A673 (cell line): ENCODE measurements at regions not wholly inside any gene's neighbourhood (a gene's known extent, or its start where the extent isn't known, plus 50 kb on each side); places are given as distances from the start of the nearest gene placed in this dataset.

Experiments
- BruUV-seq: library from RNA; stranded (reverse); fragments of 400-500 nt; replicated peaks from 2 replicates; lab custom pipeline; 2021; lab: Mats Ljungman, UMichigan
- CTCF ChIA-PET: fragments of 300-600 bp; sonication (Branson Sonifier 250); formaldehyde crosslinking; loops from one replicate; lab custom pipeline; 2022; ENCODE audit warnings: antibody characterized with exemption; lab: Charles Lee
- POLR2A ChIA-PET: fragments of 300-600 bp; sonication (Branson Sonifier 250); formaldehyde crosslinking; loops from one replicate; lab custom pipeline; 2022; ENCODE audit warnings: antibody characterized with exemption; ENCODE audit not compliant: low non-redundant PET; lab: Charles Lee
- DNase-seq: peaks from one replicate; pipeline ENCODE4 v3.0.0-alpha.2; 2015; ENCODE audit warnings: low spot score
- H3K27ac ChIP-seq: fragments of 200-600 bp; sonication (generic); 2 replicates; pipeline ENCODE4 v1.5.1; 2016; ENCODE audit warnings: mixed run types, low read depth, mild to moderate bottlenecking, mixed read lengths, antibody characterized with exemption, low read length; ENCODE audit not compliant: poor library complexity, severe bottlenecking
- H3K27me3 ChIP-seq: fragments of 200-600 bp; sonication (generic); replicated peaks from 2 replicates; pipeline ENCODE4 v1.6.1; 2017; ENCODE audit warnings: mixed run types, low read depth, mild to moderate bottlenecking, mixed read lengths, antibody characterized with exemption, low read length; ENCODE audit not compliant: insufficient read depth, poor library complexity
- H3K36me3 ChIP-seq: fragments of 200-600 bp; sonication (generic); 2 replicates; pipeline ENCODE4 v1.6.1; 2016; ENCODE audit warnings: mixed run types, mild to moderate bottlenecking, mixed read lengths, antibody characterized with exemption, low read length; ENCODE audit not compliant: insufficient read depth, poor library complexity, severe bottlenecking
- H3K4me1 ChIP-seq: fragments of 200-600 bp; sonication (generic); 2 replicates; pipeline ENCODE4 v1.6.1; 2017; ENCODE audit warnings: mixed run types, mild to moderate bottlenecking, mixed read lengths, antibody characterized with exemption, low read length; ENCODE audit not compliant: insufficient read depth, poor library complexity, severe bottlenecking
- H3K4me3 ChIP-seq: fragments of 200-600 bp; sonication (generic); 2 replicates; pipeline ENCODE4 v1.5.1; 2016; ENCODE audit warnings: low read depth, mixed run types, mild to moderate bottlenecking, mixed read lengths, low read length; ENCODE audit not compliant: poor library complexity, severe bottlenecking
- H3K9me3 ChIP-seq: fragments of 200-600 bp; sonication (generic); 2 replicates; pipeline ENCODE4 v1.6.1; 2016; ENCODE audit warnings: mixed run types, low read depth, mild to moderate bottlenecking, mixed read lengths, antibody characterized with exemption, low read length; ENCODE audit not compliant: poor library complexity, severe bottlenecking
- EZH2 ChIP-seq: fragments of 200-600 bp; sonication (generic); IDR thresholded peaks from 2 replicates; pipeline ENCODE4 v1.6.1; 2017; ENCODE audit warnings: borderline replicate concordance, low read depth, mild to moderate bottlenecking, mixed read lengths, antibody characterized with exemption, low read length; ENCODE audit not compliant: poor library complexity, severe bottlenecking
- intact Hi-C: fragments of 100-400 bp; cut with micrococcal nuclease; formaldehyde crosslinking; loops from one replicate; pipeline ENCODE4 v1.10.0; 2022; ENCODE audit not compliant: unreplicated experiment
- TF ChIP-seq, protein P1 (sequence below): fragments of 300-800, 200-600 bp; sonication (generic); conservative IDR thresholded peaks from 2 replicates; pipeline ENCODE4 v1.5.1; 2017; ENCODE audit warnings: low read depth, mild to moderate bottlenecking, antibody characterized with exemption, low read length, moderate library complexity, mixed read lengths

DNA sequence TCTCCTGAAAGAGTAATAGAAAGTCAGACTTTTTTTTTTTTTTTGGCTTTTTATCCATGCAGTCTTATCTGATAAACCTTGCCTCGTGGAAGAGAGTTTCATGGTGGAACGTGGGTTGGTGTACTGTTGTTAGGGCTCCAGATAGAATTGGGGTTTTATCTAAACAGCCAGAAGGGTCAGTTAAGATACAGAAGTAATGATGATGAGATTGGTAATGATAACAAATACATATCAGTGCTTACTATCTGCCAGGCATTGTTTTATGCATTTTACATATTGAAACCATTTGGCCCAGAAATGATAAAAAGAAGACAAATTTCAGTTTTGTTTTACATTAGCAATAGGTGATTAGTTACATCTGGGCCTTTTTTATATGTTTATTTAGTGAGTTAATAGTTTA lies 372.8 kb upstream of the PRICKLE1 start:
- ChIA-PET POLR2A (no interaction called here), CTCF (no interaction called here)
- intact Hi-C loops, result no loop called here
- no TSS peak for BruUV-seq
- Histone ChIP-seq H3K36me3 (no peaks in the 10 kb centered on the region), H3K27ac (no peak overlapping the region), H3K9me3 (no peaks in the 10 kb centered on the region), H3K27me3 (no peaks in the 10 kb centered on the region), H3K4me3 (no peak overlapping the region), H3K4me1 (no peaks in the 10 kb centered on the region)
- no peak for DNase-seq
- no peak for TF ChIP-seq EZH2

DNA sequence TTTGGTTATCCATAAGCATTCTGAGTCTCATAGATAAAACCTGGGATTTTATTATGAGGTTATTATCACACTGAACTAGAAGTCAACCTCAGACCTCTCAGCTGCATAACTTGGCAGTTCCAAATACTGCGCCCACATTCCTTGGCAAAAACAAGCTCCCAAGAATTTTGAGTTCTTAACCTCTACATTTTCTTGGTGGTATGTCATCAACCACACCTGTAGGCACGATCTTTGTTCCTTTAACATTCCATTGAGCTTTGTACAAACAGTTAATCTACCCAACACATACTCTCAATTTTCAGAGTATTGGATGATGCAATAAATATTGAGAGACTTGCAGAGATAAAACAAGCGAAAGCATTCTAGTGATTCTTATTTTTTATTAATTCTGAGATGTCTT lies 371.8 kb upstream of the PRICKLE1 start:
- ChIA-PET POLR2A (interaction anchor here (0.5 kb wide), 1 partner anchor 301 kb away, joined by 3 read pairs; no protein-coding TSS in a partner anchor), CTCF (no interaction called here)
- no peaks in the 10 kb centered on the region for H3K36me3 ChIP-seq
- no peak overlapping the region for H3K4me3 ChIP-seq
- no peak overlapping the region for H3K27ac ChIP-seq
- H3K9me3 ChIP-seq, result no peaks in the 10 kb centered on the region
- H3K27me3 ChIP-seq, result no peaks in the 10 kb centered on the region
- no peaks in the 10 kb centered on the region for H3K4me1 ChIP-seq
- intact Hi-C loops, result no loop called here
- no TSS peak for BruUV-seq
- TF ChIP-seq, protein P1, sequence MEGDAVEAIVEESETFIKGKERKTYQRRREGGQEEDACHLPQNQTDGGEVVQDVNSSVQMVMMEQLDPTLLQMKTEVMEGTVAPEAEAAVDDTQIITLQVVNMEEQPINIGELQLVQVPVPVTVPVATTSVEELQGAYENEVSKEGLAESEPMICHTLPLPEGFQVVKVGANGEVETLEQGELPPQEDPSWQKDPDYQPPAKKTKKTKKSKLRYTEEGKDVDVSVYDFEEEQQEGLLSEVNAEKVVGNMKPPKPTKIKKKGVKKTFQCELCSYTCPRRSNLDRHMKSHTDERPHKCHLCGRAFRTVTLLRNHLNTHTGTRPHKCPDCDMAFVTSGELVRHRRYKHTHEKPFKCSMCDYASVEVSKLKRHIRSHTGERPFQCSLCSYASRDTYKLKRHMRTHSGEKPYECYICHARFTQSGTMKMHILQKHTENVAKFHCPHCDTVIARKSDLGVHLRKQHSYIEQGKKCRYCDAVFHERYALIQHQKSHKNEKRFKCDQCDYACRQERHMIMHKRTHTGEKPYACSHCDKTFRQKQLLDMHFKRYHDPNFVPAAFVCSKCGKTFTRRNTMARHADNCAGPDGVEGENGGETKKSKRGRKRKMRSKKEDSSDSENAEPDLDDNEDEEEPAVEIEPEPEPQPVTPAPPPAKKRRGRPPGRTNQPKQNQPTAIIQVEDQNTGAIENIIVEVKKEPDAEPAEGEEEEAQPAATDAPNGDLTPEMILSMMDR, result no peak
- TF ChIP-seq EZH2, result no peak
- DNase-seq, result no peak

DNA sequence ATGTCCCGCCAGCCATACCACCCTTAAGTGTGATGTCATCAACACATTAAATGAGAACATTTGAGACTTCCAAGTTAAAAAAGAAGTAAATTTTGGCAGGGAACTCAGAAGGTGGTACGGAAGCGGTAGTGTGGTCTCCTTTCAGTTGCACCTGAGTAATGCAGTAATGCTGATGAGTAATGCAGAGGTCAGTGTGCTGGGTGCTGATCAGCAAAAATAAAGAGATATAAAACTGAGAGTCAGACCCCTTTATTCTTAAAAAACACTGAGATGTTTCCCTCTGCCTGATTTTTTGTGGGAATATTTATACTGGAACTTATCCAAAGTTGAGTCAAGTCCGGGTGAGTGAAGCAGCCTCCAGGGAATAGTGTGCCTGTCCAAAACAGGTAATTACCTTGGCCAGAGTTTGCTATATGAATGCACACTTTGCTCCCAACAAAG lies 370.6 kb upstream of the PRICKLE1 start:
- ChIA-PET CTCF (no interaction called here), POLR2A (no interaction called here)
- no peak for TF ChIP-seq EZH2
- TF ChIP-seq, protein P1, result no peak
- BruUV-seq, result no TSS peak
- Histone ChIP-seq H3K9me3 (no peaks in the 10 kb centered on the region), H3K36me3 (no peaks in the 10 kb centered on the region), H3K27ac (no peak overlapping the region), H3K27me3 (no peaks in the 10 kb centered on the region), H3K4me1 (no peaks in the 10 kb centered on the region), H3K4me3 (no peak overlapping the region)
- intact Hi-C loops, result no loop called here
- DNase-seq, result no peak

DNA sequence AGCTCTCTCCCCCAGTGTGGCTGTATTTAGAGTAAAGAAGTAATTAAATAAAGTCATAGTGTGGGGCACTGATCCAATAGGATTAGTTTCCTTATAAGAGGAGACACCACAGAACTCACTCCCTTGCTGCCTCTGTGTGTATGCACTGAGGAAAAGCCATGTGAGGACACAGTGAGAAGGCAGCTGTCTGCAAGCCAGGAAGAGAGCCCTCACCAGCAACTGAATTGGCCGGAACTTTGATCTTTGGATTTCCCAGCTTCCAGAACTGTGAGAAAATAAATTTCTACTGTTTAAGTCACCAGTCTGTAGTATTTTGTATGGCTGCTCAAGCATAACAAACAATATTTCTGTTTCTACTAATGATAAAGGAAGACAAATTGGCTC lies 368.7 kb upstream of the PRICKLE1 start:
- BruUV-seq, result no TSS peak
- POLR2A ChIA-PET, result no interaction called here
- Histone ChIP-seq H3K36me3 (no peaks in the 10 kb centered on the region), H3K9me3 (no peaks in the 10 kb centered on the region), H3K27ac (no peak overlapping the region), H3K27me3 (no peaks in the 10 kb centered on the region), H3K4me1 (no peaks in the 10 kb centered on the region), H3K4me3 (no peak overlapping the region)
- intact Hi-C loops, result no loop called here
- TF ChIP-seq, protein P1, result no peak
- TF ChIP-seq EZH2, result no peak
- CTCF ChIA-PET, result no interaction called here
- no peak for DNase-seq
